Activated CD8-positive, alpha-beta T cell treated with anti-CD3 and anti-CD28 coated beads for 36 hours (primary cell): ENCODE measurements at regions not wholly inside any gene's neighbourhood (a gene's known extent, or its start where the extent isn't known, plus 50 kb on each side); places are given as distances from the start of the nearest gene placed in this dataset.

Source experiments
- ATAC-seq: fragments of 200-7000 bp; cut with Tn5 transposase; one replicate; pipeline ENCODE4 v1.10.0; 2021; ENCODE audit warnings: mild to moderate bottlenecking, moderate library complexity
- CTCF ChIA-PET: fragments of 350-600 bp; sonication (Branson Sonifier 250); formaldehyde crosslinking; loops from one replicate; lab custom pipeline; 2021; ENCODE audit warnings: antibody characterized with exemption; lab: Charles Lee
- POLR2A ChIA-PET: fragments of 350-600 bp; sonication (Branson Sonifier 250); formaldehyde crosslinking; loops from one replicate; lab custom pipeline; 2021; ENCODE audit warnings: antibody characterized with exemption; lab: Charles Lee
- DNase-seq: peaks from one replicate; pipeline ENCODE4 v3.0.0-alpha.2; 2020
- H3K27ac Mint-ChIP-seq: one replicate; pipeline ENCODE4 v1.8.0; 2021; ENCODE audit warnings: mild to moderate bottlenecking, mixed read lengths
- H3K27me3 Mint-ChIP-seq: one replicate; pipeline ENCODE4 v1.8.0; 2021; ENCODE audit warnings: mixed read lengths
- H3K36me3 Mint-ChIP-seq: one replicate; pipeline ENCODE4 v1.8.0; 2021; ENCODE audit warnings: low read depth, mixed read lengths
- H3K4me1 Mint-ChIP-seq: one replicate; pipeline ENCODE4 v1.8.0; 2021; ENCODE audit warnings: low read depth, mixed read lengths
- H3K4me3 Mint-ChIP-seq: one replicate; pipeline ENCODE4 v1.8.0; 2021; ENCODE audit warnings: mild to moderate bottlenecking, moderate library complexity, mixed read lengths
- H3K9me3 Mint-ChIP-seq: one replicate; pipeline ENCODE4 v1.8.0; 2021; ENCODE audit warnings: mixed read lengths
- CTCF ChIP-seq: fragments of 200-600 bp; IDR thresholded peaks from one replicate; pipeline ENCODE4 v1.8.0; 2022; ENCODE audit warnings: antibody characterized with exemption, mild to moderate bottlenecking
- intact Hi-C: fragments of 100-400 bp; cut with micrococcal nuclease; formaldehyde crosslinking; loops from one replicate; pipeline ENCODE4 v1.10.0; 2022

- no peaks in the 10 kb centered on the region for H3K27me3 Mint-ChIP-seq
- H3K4me3 Mint-ChIP-seq, result no peak overlapping the region
- H3K9me3 Mint-ChIP-seq, result peaks cover 2% of the 10 kb centered on the region
- H3K4me1 Mint-ChIP-seq, result no peaks in the 10 kb centered on the region
- intact Hi-C loops, result no loop called here
- no peak for TF ChIP-seq CTCF
- ChIA-PET CTCF (no interaction called here), POLR2A (no interaction called here)
- no peaks in the 10 kb centered on the region for H3K36me3 Mint-ChIP-seq
- DNase-seq (no peak), ATAC-seq (no peak)
- H3K27ac Mint-ChIP-seq, result no peak overlapping the region
Observed at GRCh38 chr6:8686077-8686476, 250.7 kb upstream of the SLC35B3 start.

DNA sequence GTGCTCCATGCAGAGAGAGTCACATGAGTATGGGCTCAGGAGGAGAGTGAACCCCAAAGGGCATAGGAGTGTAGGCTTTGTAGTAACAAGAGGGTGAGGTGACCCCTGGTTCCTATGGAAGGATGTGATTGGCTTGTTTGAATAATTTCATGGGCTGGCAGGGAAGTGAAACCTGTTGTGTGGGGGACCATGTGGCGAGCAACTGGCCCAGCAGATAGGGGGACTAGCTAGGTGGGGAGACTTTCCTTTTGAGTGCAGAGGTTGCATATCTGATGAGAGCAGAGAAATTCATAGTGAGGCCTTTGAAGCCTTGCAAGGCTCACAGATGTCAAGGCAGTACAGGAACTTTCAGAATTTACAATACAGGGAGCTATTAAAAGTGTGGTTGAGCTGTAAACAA lies 247.9 kb upstream of the SLC35B3 start:
- ATAC-seq, result no peak
- CTCF ChIA-PET, result no interaction called here

DNA sequence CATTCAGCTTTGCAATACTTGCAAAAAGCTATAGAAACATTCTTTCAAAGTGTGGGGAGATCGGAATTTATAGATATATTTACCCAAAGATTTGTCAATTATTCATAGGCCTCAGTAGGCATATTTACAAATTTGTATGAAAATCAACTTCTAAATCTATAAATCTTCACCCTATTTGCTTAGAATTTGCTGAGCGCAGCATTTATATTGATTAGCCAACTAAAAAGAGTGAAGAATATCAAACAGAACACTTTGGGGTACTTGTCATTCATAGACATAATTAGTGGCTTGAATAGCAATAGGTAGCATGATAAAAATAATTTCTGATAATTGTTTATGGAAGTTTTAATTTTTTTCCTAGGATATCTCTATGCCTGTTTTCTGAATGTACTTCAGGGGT lies 244.5 kb upstream of the SLC35B3 start:
- no peak overlapping the region for H3K27ac Mint-ChIP-seq
- no peak for TF ChIP-seq CTCF
- DNase-seq (no peak), ATAC-seq (no peak)
- H3K4me3 Mint-ChIP-seq, result no peak overlapping the region
- no peaks in the 10 kb centered on the region for H3K27me3 Mint-ChIP-seq
- ChIA-PET CTCF (no interaction called here), POLR2A (no interaction called here)
- H3K36me3 Mint-ChIP-seq, result no peaks in the 10 kb centered on the region
- intact Hi-C loops, result no loop called here
- no peaks in the 10 kb centered on the region for H3K4me1 Mint-ChIP-seq
- peaks cover 2% of the 10 kb centered on the region for H3K9me3 Mint-ChIP-seq

More for the DNA sequence above, 247.9 kb upstream of the SLC35B3 start:
- Mint-ChIP-seq H3K36me3 (no peaks in the 10 kb centered on the region), H3K4me3 (no peak overlapping the region), H3K4me1 (no peaks in the 10 kb centered on the region), H3K9me3 (peaks cover 2% of the 10 kb centered on the region), H3K27ac (no peak overlapping the region), H3K27me3 (no peaks in the 10 kb centered on the region)
- intact Hi-C loops, result no loop called here
- DNase-seq, result no peak
- POLR2A ChIA-PET, result no interaction called here
- no peak for TF ChIP-seq CTCF

GRCh38 chr6:8678466-8678865 lies 243.1 kb upstream of the SLC35B3 start:
- no peaks in the 10 kb centered on the region for H3K27me3 Mint-ChIP-seq
- ATAC-seq, result no peak
- intact Hi-C loops, result no loop called here
- H3K9me3 Mint-ChIP-seq, result peaks cover 2% of the 10 kb centered on the region
- no peak overlapping the region for H3K27ac Mint-ChIP-seq
- TF ChIP-seq CTCF, result no peak
- DNase-seq, result no peak
- ChIA-PET POLR2A (no interaction called here), CTCF (no interaction called here)
- no peaks in the 10 kb centered on the region for H3K36me3 Mint-ChIP-seq
- H3K4me1 Mint-ChIP-seq, result no peaks in the 10 kb centered on the region
- no peak overlapping the region for H3K4me3 Mint-ChIP-seq

- Mint-ChIP-seq H3K9me3 (peaks cover 5% of the 10 kb centered on the region), H3K36me3 (no peaks in the 10 kb centered on the region), H3K4me3 (no peak overlapping the region), H3K4me1 (no peaks in the 10 kb centered on the region), H3K27me3 (no peaks in the 10 kb centered on the region), H3K27ac (no peak overlapping the region)
- no peak for TF ChIP-seq CTCF
- intact Hi-C loops, result no loop called here
- ChIA-PET POLR2A (no interaction called here), CTCF (no interaction called here)
- no peak for DNase-seq
- ATAC-seq, result no peak
Observed at GRCh38 chr6:8674126-8674525, 238.8 kb upstream of the SLC35B3 start.
